ENCODE measurements at regions not wholly inside any gene's neighbourhood (a gene's known extent, or its start where the extent isn't known, plus 50 kb on each side); places are given as distances from the start of the nearest gene placed in this dataset.

DNA sequence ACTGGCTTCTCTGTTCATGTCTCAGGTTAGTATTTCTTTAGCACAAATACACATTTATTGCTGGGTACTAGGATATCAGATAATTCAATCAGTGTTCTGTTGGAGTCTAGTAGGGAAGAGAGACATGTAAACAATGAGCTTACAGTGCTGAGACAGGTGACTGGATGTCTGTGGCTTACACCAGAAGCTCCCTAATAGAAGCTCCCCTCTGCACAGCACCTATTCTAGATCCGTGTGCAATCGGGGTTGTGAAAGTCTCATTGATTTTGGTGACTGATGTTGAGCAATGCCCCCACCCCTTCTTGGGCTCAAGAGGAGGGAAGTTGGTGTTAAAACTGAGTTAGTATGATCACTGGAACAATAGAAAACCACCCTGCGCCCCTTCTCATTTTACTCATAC, 279.2 kb downstream of the RPS6KC1 start:
- Histone ChIP-seq H3K36me3 (no peaks in the 10 kb centered on the region), H3K4me3 (no peak overlapping the region), H3K4me1 (peaks cover 0 to 5% (median 0%) of the 10 kb centered on the region in 4 donors), H3K27ac (replicated peaks in 1 of 4) (no peak overlapping the region), H3K27me3 (no peaks in the 10 kb centered on the region), H3K9me3 (no peaks in the 10 kb centered on the region)
- 85% methylated on average over 3 of the region's 3 CpGs for WGBS
- TF ChIP-seq, protein P1, sequence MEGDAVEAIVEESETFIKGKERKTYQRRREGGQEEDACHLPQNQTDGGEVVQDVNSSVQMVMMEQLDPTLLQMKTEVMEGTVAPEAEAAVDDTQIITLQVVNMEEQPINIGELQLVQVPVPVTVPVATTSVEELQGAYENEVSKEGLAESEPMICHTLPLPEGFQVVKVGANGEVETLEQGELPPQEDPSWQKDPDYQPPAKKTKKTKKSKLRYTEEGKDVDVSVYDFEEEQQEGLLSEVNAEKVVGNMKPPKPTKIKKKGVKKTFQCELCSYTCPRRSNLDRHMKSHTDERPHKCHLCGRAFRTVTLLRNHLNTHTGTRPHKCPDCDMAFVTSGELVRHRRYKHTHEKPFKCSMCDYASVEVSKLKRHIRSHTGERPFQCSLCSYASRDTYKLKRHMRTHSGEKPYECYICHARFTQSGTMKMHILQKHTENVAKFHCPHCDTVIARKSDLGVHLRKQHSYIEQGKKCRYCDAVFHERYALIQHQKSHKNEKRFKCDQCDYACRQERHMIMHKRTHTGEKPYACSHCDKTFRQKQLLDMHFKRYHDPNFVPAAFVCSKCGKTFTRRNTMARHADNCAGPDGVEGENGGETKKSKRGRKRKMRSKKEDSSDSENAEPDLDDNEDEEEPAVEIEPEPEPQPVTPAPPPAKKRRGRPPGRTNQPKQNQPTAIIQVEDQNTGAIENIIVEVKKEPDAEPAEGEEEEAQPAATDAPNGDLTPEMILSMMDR (IDR thresholded peaks at IDR 0.05) = no peak
- TF ChIP-seq EP300 (IDR thresholded peaks at IDR 0.05) (no peak), POLR2A (IDR thresholded peaks at IDR 0.05; ENCODE audit: low read depth) (no peak), POLR2AphosphoS5 (IDR thresholded peaks at IDR 0.05) (no peak)
- DNase-seq (ENCODE audit: extremely low spot score) = no peak
- intact Hi-C loops (cut with DNase I) = no loop called here

- Histone ChIP-seq H3K27ac (replicated peaks in 1 of 4) (no peak overlapping the region), H3K4me1 (no peaks in the 10 kb centered on the region), H3K36me3 (no peaks in the 10 kb centered on the region), H3K9me3 (no peaks in the 10 kb centered on the region), H3K4me3 (no peak overlapping the region), H3K27me3 (no peaks in the 10 kb centered on the region)
- WGBS = 84% methylated on average over 4 of the region's 4 CpGs
- DNase-seq (ENCODE audit: extremely low spot score) = no peak
- intact Hi-C loops (cut with DNase I) = no loop called here
- TF ChIP-seq POLR2AphosphoS5 (IDR thresholded peaks at IDR 0.05) (no peak), POLR2A (IDR thresholded peaks at IDR 0.05; ENCODE audit: low read depth) (no peak), EP300 (IDR thresholded peaks at IDR 0.05) (no peak)
- TF ChIP-seq, protein P1 (IDR thresholded peaks at IDR 0.05) = no peak
These were observed 280.7 kb downstream of the RPS6KC1 start for GRCh38 chr1:213331631-213332175.

- Histone ChIP-seq H3K27ac (replicated peaks in 1 of 4) (no peak overlapping the region), H3K36me3 (no peaks in the 10 kb centered on the region), H3K27me3 (no peaks in the 10 kb centered on the region), H3K4me1 (no peaks in the 10 kb centered on the region), H3K4me3 (no peak overlapping the region), H3K9me3 (no peaks in the 10 kb centered on the region)
- no peak for DNase-seq (ENCODE audit: extremely low spot score)
- TF ChIP-seq POLR2AphosphoS5 (IDR thresholded peaks at IDR 0.05) (no peak), EP300 (IDR thresholded peaks at IDR 0.05) (no peak), POLR2A (IDR thresholded peaks at IDR 0.05; ENCODE audit: low read depth) (no peak)
- TF ChIP-seq, protein P1 (IDR thresholded peaks at IDR 0.05) = no peak
- intact Hi-C loops (cut with DNase I) = no loop called here
- 81% methylated on average over 3 of the region's 4 CpGs for WGBS
These were observed 281.4 kb downstream of the RPS6KC1 start for GRCh38 chr1:213332491-213332890.

- Histone ChIP-seq H3K36me3 (no peaks in the 10 kb centered on the region), H3K9me3 (no peaks in the 10 kb centered on the region), H3K27ac (replicated peaks in 1 of 4) (no peak overlapping the region), H3K4me1 (no peaks in the 10 kb centered on the region), H3K4me3 (no peak overlapping the region), H3K27me3 (no peaks in the 10 kb centered on the region)
- TF ChIP-seq POLR2A (IDR thresholded peaks at IDR 0.05; ENCODE audit: low read depth) (no peak), EP300 (IDR thresholded peaks at IDR 0.05) (no peak), POLR2AphosphoS5 (IDR thresholded peaks at IDR 0.05) (no peak)
- TF ChIP-seq, protein P1 (IDR thresholded peaks at IDR 0.05) = no peak
- WGBS = 93% methylated on average over 5 of the region's 5 CpGs
- intact Hi-C loops (cut with DNase I) = no loop called here
- DNase-seq (ENCODE audit: extremely low spot score) = no peak
These were observed 282.1 kb downstream of the RPS6KC1 start for GRCh38 chr1:213333121-213333520.

GRCh38 chr1:213335084-213335483, 284.0 kb downstream of the RPS6KC1 start:
- Histone ChIP-seq H3K27me3 (no peaks in the 10 kb centered on the region), H3K9me3 (no peaks in the 10 kb centered on the region), H3K27ac (replicated peaks in 1 of 4) (no peak overlapping the region), H3K36me3 (no peaks in the 10 kb centered on the region), H3K4me3 (no peak overlapping the region), H3K4me1 (no peaks in the 10 kb centered on the region)
- TF ChIP-seq EP300 (IDR thresholded peaks at IDR 0.05) (no peak), POLR2A (IDR thresholded peaks at IDR 0.05; ENCODE audit: low read depth) (no peak)
- TF ChIP-seq, protein P1 (IDR thresholded peaks at IDR 0.05) = no peak
- WGBS = 87% methylated on average over 3 of the region's 3 CpGs
- intact Hi-C loops (cut with DNase I) = no loop called here
- no peak for DNase-seq (ENCODE audit: extremely low spot score)
